Eye (tissue), 1 donor: ENCODE measurements at regions not wholly inside any gene's neighbourhood (a gene's known extent, or its start where the extent isn't known, plus 50 kb on each side); places are given as distances from the start of the nearest gene placed in this dataset.
"Not testable (repeated sequence)": the region's sequence is repeated elsewhere in the genome, so short reads cannot be mapped to it uniquely, and the experiment has no call there.

Experiments used
- DNase-seq: peaks from one replicate; pipeline ENCODE4 v3.0.0-alpha.2; 2015

DNA sequence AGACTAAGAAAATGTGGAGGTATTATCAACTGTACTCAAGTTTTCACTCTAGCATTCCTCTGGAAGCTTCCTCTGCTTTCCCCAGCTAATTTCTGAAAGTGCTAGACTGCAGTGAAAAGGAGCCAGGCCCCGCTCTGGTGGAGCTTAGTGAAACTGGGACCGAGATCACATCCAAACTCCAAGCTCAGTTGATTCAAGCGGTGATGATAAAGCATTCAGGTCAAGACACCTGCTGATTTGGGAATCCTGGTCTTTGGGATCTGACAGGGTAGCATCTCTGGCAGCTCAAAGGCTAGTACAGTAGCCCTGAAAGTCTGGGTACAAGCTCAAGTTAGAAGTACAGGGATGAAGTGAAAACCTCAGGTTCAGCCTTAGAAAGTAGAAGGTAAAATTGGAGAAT, 120.2 kb upstream of the CRIM1 start:
- DNase-seq = no peak

GRCh38 chr2:36223259-36223658, 132.3 kb upstream of the CRIM1 start:
- DNase-seq = no peak

DNA sequence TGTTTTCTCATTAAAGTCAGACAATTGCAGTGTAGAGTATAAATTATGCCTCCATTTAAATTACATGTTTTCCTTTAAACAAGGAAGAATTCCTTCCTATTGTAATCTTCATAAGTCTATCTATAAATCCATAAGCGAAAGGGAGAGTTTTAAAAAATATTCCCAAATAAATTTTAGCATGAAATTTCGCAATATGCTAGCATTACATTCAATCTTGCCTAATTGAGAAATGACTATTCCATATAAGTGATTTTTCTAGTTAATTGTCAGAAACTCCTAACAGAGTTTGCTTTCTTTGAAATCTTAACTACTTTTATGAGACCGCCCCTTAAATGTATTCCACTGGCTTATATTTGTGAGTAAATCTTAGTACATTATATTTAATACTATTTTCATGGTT, 133.1 kb upstream of the CRIM1 start:
- DNase-seq = no peak

DNA sequence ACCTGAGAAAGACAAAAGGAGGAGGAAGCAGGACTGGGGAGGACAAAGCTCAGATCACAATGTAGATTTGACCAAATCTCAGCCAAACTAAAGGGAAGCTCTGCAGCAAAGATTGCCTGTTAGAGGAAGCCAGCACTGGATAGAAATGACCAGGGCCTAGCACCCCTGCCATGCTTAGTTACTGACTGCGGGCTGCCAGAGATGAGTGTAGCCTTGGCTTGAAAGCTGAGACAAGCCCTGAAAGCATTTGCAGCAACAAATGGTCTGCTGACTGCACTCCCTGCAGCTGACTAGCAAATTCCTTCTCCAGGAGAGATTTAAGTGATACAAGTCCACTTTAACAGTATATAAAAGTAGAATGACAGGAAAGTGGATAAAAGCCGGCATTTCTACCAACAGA, 140.9 kb upstream of the CRIM1 start:
- DNase-seq = peak; percentile 13

GRCh38 chr2:36203366-36203765, 152.2 kb upstream of the CRIM1 start:
- DNase-seq = no peak

DNA sequence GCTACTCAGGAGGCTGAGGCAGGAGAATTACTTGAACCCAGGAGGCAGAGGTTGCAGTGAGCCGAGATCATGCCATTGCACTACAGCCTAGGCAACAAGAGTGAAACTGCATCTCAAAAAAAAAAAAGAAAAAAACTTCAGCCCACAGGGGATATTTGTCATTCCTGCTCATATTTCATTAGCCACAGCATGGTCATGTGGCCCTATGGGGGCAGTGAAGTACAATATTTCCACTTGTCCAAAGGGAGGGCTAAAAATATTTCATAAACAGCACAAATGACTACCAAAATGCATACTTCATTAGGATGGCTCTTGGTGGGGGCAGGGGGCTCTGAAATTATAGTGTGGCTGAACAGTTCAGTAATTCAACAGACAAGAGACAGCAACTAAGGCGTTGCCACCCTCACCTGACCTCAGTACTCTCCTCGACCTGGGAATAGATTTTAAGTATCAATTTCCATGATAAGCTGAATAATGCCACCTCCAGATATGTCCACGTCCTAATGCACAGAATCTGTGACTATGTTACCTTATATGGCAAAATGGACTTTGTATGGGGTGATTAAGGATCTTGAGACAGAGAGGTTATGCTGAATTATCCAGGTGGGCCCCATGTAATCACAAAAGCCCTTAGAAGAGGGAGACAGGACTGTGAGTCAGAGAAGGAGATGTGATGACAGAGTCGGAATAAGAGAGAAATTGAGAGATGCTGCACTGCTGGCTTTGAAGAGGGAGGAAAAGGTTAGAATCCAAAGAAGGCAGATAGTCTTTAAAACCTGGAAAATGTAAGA, 158.2 kb upstream of the CRIM1 start:
- DNase-seq = no peak

DNA sequence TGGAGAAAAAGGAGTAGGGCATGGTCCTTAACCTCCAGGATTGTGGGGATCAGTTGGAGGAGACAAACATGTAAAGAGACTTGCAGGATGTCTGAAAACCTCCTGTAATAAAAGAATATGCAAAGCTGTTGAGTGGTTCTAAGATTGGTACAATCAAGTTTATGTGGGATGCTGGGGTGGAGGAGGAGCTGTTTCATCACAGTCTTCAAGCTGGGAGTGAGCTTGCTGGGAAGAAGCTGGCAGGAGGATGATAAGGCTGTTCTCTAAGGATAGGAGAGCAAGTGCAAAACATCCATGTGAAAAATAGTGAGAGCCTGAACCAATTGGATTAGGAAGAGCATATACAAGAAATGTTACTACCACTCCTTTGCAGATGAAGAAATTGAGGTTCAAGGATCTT, 161.9 kb upstream of the CRIM1 start:
- DNase-seq = no peak

DNA sequence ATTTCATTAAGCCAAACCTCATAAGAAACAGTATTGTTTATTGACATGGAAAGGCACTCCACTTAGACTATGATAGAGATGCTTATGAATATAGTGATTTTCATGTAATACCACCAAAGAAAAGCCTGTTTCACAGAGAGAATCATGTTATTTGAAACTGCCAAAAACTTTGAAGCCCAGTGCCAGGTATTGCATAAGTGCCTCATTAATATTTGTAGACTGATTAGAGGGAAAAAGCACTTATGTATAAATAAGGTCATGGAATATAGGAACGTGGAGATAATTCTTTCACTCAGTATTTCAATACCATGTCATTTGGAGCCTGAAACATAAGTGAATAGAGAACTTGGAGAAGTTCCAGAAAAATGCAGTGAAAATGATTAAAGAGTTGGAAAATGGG, 162.6 kb upstream of the CRIM1 start:
- DNase-seq = no peak

DNA sequence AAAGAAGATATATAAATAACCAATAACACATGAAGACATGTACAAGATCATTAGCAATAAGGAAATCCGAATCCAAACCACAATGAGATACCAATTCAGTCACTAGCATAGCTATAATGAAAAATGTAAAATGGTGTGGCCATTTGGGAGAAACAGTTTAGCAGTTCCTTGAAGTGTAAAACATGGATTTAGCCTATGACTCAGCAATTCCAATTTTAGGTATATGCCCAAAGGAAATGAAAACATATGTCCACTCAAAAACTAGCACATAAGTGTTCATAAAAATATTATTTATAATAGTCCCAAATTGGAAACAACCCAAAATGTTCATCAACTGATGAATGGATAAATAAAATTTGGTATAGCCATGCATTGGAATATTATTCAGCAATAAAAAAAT, 165.5 kb upstream of the CRIM1 start:
- no peak for DNase-seq

GRCh38 chr2:36185624-36186023, 170.0 kb upstream of the CRIM1 start:
- DNase-seq = no peak

- no peak for DNase-seq
Observed at GRCh38 chr2:36184848-36185247, 170.7 kb upstream of the CRIM1 start.

- not testable (repeated sequence) for DNase-seq
Observed at GRCh38 chr2:36180789-36181482, 174.6 kb upstream of the CRIM1 start.

DNA sequence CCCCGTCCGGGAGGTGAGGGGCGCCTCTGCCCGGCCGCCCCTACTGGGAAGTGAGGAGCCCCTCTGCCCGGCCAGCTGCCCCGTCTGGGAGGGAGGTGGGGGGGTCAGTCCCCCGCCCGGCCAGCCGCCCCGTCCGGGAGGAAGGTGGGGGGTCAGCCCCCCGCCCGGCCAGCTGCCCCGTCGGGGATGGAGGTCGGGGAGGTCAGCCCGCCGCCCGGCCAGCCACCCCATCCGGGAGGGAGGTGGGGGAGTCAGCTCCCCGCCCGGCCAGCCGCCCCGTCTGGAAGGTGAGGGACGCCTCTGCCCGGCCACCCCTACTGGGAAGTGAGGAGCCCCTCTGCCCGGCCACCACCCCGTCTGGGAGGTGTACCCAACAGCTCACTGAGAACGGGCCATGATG, 175.3 kb upstream of the CRIM1 start:
- DNase-seq = not testable (repeated sequence)

GRCh38 chr2:36179668-36180269, 175.8 kb upstream of the CRIM1 start:
- not testable (repeated sequence) for DNase-seq

- DNase-seq = no peak
Observed at GRCh38 chr2:36178384-36178783, 177.2 kb upstream of the CRIM1 start.

- no peak for DNase-seq
Observed at GRCh38 chr2:36177282-36177681, 178.3 kb upstream of the CRIM1 start.

- DNase-seq = no peak
Observed at GRCh38 chr2:36174920-36175319, 180.7 kb upstream of the CRIM1 start.

DNA sequence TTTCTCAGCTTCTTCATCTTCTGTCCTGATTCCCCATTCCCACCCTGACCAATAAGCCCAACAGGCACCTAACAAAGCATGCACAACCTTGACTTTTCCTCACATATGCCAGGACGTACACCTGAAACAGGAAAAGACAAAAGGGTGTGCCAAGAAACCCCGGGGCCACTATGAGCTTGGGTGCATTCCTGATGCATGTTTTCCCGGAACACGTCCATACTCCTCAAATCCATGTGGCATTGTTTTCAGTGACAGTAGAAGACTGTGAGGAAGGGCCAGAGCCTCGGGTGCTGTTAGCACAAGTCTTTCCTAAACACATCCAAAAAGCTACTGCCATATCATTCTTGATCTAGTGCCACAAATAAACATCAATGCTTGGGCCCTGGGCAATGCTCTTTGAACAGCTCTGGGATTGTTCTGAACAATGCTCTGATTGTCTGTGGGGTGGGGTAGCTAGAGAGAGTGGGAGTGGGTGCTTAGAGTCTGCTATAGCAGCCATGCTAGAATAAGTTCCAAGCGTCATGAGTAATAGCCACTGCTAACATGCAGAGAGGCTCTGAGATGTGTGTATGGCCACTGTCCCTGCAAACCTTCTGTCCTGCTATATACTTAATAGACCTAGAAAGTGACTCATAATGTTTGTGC, 181.7 kb upstream of the CRIM1 start:
- DNase-seq = no peak

DNA sequence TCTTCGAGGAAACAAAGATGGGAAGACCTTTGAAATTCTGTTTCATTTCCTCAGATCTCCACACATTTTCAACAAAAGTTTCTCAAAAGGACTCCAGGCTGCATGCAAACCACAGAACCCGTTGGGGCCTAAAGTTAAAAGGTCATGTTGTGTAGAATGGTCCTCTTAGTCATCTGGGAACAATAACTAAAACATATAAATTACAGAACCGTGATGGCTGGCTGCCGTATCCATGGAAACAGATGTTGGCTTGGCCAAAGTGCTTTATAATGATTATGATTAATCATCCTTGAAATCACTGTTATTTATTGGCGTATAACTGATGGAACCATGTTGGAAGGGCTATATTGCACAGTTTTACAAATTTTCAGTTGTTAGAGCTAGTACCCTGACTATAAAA, 182.8 kb upstream of the CRIM1 start:
- peak; percentile 45 for DNase-seq

GRCh38 chr2:36170805-36171204, 184.8 kb upstream of the CRIM1 start:
- DNase-seq = peak; percentile 27

- no peak for DNase-seq
Observed at GRCh38 chr2:36169843-36170242, 185.7 kb upstream of the CRIM1 start.

- no peak for DNase-seq
Observed at GRCh38 chr2:36168115-36168514, 187.5 kb upstream of the CRIM1 start.

- DNase-seq = no peak
Observed at GRCh38 chr2:36165132-36165531, 190.4 kb upstream of the CRIM1 start.
